ENCODE measurements at regions not wholly inside any gene's neighbourhood (a gene's known extent, or its start where the extent isn't known, plus 50 kb on each side); places are given as distances from the start of the nearest gene placed in this dataset.

- no peak for DNase-seq (ENCODE audit: low spot score)
Measured at GRCh38 chr3:25000971-25001591, 427.0 kb upstream of the RARB start.

DNA sequence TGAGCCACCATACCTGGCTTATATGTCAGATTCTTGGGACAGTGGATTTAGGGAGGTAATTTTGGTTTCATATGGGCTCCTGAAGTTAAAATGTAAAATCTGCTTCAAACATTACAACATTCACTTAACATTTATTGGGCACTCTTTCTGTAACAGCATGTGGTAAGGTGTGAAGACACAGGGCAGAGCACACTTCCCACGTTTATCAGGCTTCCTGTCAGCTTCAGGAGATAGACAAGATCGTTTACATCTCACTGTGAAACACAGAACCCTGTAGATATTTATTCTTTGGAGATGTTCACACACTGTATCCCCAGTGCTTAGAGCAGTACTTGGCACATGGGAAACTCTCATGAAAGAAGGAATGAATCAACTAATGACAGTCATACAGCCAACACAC lies 426.0 kb upstream of the RARB start:
- no peak for DNase-seq (ENCODE audit: low spot score)

DNA sequence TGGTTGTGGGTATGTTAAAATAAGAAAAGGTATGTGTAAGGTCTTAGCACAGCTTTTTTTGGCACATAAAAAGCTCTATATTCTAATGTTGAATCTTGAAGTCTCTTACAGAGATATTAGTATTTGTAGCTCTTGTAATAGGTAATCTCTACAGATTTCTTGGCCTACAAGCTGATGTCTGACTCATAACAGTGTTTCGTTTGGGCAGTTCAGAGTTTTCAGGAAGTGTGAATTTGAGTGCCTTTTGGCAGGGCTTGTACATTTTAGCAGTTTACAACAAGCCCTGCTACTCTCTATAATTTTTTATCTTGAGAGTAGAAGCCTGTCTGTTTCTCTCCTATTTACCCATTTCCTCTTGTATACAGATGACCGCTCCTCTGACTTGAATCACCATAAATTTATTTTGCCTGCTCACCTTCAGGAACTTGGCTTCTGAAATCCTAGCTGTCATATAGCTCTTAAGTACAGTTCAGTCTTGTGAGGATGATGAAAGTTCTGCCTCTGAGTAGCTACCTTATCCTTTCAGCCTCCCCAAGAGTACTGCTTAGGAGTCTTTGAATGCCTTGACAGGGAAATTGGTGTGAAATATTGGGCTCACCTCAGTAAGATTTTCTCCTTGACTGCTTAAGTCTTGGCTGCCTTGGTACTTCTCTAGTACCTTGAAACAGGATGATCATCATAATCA lies 419.9 kb upstream of the RARB start:
- DNase-seq (ENCODE audit: low spot score): no peak

GRCh38 chr3:25009665-25010064 lies 418.4 kb upstream of the RARB start:
- DNase-seq (ENCODE audit: low spot score): no peak

- DNase-seq (ENCODE audit: low spot score): no peak
Measured at GRCh38 chr3:25015599-25015998, 412.5 kb upstream of the RARB start.

- DNase-seq (ENCODE audit: low spot score): no peak
Measured at GRCh38 chr3:25018909-25019308, 409.2 kb upstream of the RARB start.

DNA sequence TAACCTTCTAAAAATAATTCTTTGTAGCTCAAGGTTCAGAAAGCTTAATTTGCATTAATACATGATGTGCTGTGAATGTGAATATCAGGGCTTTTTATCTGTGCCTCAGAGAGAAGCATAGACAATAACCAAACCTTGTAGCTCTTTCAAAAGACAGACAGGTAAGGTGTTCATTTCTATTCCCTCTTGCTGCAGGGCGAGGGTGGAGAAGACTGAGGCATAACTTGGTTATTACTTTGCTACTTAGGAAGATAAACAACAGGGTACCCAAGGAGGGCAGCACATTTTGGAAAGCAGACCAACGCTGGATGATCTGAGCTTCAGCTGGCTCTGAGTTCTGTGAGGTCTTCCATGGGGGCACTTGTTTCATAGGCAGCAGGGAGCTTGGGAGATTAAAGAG lies 408.6 kb upstream of the RARB start:
- no peak for DNase-seq (ENCODE audit: low spot score)

DNA sequence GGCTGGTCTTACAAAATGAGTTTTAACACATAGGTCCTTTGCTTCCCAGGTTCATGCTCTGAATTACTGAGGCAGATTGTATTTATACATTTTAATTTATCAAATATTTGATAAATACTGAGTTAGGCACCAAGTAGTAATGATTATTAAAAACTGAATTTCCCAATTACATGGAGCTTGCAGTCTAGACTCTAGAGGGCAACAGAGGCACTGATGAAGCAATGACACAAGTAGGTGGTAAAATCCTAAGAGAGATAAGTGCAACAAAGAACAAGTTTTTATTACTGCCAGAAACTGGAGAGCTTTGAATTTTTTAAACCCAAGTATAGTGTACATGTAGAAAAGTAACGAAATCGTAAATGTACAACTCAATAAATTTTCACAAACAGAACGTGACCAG lies 406.2 kb upstream of the RARB start:
- no peak for DNase-seq (ENCODE audit: low spot score)

DNA sequence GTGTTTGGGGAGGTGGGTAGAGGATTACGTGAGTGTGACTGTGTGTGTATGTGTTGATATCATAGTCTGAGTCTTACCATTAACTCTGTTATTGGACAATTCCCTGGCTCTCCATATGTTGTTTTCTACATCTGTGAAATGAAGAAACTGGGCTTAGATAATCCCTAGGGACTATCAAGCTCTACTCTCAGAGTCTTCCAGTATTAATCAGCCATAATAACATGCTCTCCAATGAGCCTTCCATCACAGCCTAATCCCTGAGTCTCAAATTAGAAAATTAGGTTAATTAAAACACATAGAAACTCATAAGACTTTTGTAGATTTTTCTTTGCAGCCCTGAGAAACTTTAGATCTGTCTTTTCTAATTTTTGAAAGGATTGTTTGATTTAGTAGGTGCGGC lies 404.2 kb upstream of the RARB start:
- no peak for DNase-seq (ENCODE audit: low spot score)

DNA sequence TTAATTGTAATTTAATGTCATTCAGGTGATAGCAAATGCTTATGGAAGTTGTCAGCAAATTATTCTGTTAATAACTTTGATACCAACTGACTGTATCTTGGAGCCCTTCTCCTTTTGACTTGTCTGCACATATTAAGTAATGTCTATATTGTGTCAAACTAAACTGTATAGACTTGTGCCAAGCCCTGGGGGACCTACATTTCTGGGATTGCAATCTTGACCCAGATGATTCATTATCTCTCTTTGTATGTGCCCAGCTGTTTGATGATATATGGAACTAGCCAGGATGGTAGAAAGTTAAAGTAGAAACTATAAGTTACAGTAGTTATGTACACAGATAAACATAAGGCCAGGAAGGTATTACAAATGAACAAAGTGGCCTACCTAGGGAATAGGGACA lies 402.8 kb upstream of the RARB start:
- no peak for DNase-seq (ENCODE audit: low spot score)

GRCh38 chr3:25027650-25028049 lies 400.4 kb upstream of the RARB start:
- DNase-seq (ENCODE audit: low spot score): no peak

DNA sequence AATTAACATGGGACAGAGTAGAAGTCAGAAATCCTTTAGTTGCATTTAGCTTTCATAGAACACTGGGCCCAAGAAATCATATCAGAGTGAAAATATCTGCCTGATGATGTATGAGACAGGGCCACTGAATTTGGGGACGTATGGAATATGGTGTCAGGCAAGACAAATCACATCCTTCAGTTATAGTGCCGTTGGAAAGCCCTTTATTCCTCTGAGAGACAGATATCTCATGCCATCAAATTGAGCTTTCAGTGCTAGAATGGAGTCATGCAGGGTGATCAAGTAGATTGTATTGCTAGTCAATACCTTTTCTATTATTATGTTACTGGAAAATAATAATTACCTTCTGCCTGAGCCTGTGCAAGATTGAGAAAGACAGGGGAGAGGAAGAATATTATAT lies 398.2 kb upstream of the RARB start:
- no peak for DNase-seq (ENCODE audit: low spot score)

DNA sequence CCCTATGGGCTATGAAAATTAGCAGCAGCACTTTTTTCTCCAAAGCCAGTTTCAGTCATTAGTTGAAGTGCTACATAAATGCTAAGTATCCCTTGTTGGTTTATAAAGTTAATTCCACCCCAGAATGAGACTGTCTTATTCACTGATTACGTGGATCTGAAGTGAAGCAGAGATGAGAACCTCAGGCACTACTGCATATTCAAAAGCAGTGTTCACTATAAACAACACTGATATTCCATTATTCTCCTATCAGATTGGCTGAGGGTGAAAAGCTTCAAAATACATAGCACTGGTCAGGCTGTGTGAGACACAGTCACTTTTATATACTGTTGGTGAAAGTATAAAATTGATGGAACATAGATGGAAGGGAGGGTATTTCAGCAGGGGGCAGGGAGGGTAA lies 395.7 kb upstream of the RARB start:
- no peak for DNase-seq (ENCODE audit: low spot score)

- DNase-seq (ENCODE audit: low spot score): peak; percentile 39
Measured at GRCh38 chr3:25033407-25034029, 394.5 kb upstream of the RARB start.

DNA sequence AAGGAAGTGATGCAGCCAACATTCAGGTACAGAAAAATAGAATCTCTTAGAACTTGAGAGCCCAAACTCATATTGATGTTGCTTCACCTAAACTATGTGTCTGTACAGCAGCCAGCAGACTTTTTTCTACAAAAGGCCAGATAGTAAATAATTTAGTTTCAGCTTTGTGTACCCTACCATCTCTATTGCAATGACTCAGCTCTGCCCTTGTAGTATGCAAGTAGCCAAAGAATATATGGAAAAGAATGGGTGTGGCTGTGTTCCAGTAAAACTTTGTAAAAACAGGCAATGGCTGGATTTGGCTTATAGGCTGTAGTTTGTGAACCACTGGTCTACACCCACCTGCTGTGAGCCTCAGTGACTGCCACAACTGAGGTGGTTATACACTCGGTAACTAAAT lies 392.5 kb upstream of the RARB start:
- DNase-seq (ENCODE audit: low spot score): no peak

DNA sequence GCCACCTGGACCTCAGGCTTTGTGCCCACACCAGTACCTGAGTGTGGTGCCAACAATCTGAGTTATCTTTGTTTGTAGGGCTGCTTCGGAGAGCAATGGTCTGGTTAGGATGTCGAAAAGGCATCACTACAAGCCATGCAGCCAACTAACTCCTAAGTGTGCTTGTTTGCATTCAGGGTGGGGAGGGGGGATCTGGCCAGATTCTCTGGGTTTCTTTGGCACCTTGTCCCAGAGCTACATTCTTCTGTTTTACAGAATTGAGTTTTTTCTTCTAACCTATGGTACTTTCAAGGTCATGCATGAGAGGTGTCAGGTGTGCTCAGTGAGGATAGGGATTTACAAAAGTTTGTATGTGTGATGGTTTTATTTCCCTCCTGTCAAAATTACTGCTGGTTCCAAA lies 391.4 kb upstream of the RARB start:
- DNase-seq (ENCODE audit: low spot score): no peak

GRCh38 chr3:25037049-25037547 lies 391.0 kb upstream of the RARB start:
- no peak for DNase-seq (ENCODE audit: low spot score)

- no peak for DNase-seq (ENCODE audit: low spot score)
Measured at GRCh38 chr3:25038271-25038670, 389.8 kb upstream of the RARB start.

DNA sequence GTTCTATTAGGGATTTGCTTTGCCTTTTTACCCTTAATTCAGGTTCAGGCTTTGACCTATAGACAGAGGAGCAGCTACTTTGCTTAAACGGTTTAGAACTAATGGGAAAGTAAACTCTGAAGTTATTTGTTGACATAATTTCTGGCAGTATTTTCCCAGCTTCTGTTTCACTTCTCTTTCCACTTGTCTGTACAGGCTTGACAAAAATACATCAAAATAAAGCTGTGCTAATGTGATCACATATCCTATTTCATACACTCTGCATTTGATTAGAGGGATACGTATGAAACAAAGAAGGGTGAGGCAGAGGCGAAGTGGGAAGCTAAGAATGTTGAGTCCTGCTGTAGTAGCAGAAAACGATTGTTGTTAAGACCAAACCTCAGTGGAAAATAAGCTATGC lies 389.1 kb upstream of the RARB start:
- no peak for DNase-seq (ENCODE audit: low spot score)

- no peak for DNase-seq (ENCODE audit: low spot score)
Measured at GRCh38 chr3:25040748-25041147, 387.3 kb upstream of the RARB start.

DNA sequence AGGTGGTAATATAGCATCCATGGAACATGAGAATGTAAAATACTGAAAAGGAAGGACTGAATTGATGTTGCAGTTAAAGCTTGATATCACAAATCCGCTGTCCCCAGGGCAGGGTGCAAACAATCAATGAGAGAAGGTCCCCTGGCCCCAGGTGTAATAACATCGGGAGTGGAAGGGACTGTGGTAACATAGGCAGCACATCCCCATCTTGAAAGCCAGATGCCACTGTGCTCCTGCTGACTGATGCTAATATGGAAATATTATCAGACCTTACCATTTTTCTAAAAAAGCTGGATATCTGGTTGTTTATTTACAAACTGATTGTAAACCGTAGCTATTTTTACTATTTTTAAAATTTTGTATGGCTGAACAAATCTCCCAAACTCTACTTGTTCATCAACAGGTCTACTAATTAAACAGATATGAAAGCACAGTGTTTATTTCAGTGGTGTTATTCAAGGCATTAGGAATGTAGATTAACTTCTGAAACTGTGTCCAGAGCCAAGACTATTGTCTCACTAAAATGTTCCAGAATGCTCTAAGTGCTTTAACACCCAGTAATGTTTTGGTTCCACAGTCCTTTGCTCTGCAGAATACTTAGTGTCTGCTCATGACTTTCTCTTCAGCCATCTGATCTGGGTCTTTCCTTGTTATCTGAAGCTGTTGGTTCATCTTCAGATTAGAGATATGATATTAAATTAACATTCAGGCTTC lies 386.0 kb upstream of the RARB start:
- no peak for DNase-seq (ENCODE audit: low spot score)

GRCh38 chr3:25043177-25043576 lies 384.9 kb upstream of the RARB start:
- no peak for DNase-seq (ENCODE audit: low spot score)

DNA sequence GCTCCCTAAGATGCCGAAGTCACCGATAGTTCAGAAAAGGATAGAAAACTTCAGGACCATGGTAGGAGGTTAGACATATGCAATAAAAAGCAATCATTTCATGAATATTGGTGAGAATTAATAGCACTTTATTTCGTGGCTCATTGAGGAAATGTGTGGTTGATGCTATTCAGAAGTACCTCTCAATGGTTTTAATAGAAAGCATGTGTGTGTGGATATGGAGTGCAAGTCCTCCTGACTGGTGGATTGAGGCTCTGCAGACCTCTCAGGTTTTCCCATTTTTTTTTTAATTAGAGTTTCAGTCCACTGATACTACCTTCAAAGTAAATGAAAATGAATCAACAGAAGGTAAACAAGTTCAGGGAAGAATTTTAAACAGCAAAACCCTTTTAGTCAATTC lies 384.3 kb upstream of the RARB start:
- DNase-seq (ENCODE audit: low spot score): no peak
